ENCODE measurements at regions not wholly inside any gene's neighbourhood (a gene's known extent, or its start where the extent isn't known, plus 50 kb on each side); places are given as distances from the start of the nearest gene placed in this dataset.

DNA sequence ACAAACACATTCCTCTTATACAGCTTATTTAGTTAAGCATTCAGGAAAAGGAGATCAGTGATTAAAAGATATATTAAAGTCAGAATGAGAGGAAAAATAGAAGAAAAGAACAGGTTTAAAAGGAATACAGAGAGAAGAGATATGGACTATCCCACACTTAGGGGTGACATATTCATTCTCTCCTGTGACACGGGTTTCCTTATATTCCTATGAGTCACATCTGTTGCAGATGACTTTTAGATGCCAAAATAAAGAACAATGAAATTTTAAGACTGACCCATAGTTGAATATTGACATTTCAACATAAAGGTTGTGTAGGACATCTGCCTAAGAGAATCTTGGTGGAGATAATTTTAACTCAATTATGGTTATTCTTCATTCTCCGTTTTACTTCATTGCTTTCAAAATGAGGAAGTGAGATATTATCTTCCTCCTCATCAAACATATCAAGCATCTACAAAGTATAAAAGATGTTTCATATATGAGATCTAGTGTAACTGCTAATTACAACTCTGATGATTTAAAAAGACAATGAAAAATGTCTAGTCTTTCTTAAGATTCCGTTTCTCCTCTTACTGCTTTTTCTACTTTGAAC, 1336.7 kb upstream of the CITED2 start:
- TF ChIP-seq, protein P1, sequence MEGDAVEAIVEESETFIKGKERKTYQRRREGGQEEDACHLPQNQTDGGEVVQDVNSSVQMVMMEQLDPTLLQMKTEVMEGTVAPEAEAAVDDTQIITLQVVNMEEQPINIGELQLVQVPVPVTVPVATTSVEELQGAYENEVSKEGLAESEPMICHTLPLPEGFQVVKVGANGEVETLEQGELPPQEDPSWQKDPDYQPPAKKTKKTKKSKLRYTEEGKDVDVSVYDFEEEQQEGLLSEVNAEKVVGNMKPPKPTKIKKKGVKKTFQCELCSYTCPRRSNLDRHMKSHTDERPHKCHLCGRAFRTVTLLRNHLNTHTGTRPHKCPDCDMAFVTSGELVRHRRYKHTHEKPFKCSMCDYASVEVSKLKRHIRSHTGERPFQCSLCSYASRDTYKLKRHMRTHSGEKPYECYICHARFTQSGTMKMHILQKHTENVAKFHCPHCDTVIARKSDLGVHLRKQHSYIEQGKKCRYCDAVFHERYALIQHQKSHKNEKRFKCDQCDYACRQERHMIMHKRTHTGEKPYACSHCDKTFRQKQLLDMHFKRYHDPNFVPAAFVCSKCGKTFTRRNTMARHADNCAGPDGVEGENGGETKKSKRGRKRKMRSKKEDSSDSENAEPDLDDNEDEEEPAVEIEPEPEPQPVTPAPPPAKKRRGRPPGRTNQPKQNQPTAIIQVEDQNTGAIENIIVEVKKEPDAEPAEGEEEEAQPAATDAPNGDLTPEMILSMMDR (conservative IDR thresholded peaks at IDR 0.05 in 1 of 2, IDR thresholded peaks at IDR 0.05 in 1 of 2; ENCODE audit: extremely low read depth in 1 of 2, insufficient read depth in 1 of 2, low read depth in 1 of 2, low read length in 2 of 2), result no peak
- TF ChIP-seq EZH2 (IDR thresholded peaks at IDR 0.05; ENCODE audit: borderline replicate concordance, low read length), result no peak

Measured in mammary epithelial cell (primary cell).